HG02870 (cell line): ENCODE measurements at regions not wholly inside any gene's neighbourhood (a gene's known extent, or its start where the extent isn't known, plus 50 kb on each side); places are given as distances from the start of the nearest gene placed in this dataset.

Source experiments
- ATAC-seq: cut with Tn5 transposase; IDR thresholded peaks from one replicate; pipeline ENCODE4 v1.9.1; 2021; ENCODE audit warnings: mild to moderate bottlenecking, moderate library complexity; ENCODE audit not compliant: unreplicated experiment

DNA sequence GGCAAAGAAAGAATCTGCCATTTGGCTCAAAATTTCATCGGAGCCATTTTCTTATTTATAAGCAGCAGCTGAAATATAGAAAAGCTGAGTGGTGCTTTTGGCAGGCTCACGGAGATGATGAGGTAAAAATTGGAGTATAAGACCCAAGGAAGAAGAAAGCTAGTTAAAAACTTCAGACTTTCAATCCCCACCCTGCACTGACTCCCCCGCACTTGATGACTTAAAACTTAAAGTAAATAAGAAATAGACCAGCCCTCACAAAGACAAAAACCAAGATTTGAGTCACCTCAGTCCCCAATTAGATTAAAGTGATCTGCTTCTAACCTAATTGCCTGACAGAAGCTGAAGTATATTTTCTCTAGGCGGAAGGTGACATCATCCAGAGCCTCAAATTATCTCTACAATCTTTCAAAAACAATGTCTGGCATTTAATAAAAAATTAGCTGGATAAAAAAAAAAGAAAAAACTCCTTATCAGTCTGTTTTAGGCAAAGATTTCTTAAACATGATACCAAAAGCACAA is 124.0 kb upstream of the PJA2 start:
- no peak for ATAC-seq

DNA sequence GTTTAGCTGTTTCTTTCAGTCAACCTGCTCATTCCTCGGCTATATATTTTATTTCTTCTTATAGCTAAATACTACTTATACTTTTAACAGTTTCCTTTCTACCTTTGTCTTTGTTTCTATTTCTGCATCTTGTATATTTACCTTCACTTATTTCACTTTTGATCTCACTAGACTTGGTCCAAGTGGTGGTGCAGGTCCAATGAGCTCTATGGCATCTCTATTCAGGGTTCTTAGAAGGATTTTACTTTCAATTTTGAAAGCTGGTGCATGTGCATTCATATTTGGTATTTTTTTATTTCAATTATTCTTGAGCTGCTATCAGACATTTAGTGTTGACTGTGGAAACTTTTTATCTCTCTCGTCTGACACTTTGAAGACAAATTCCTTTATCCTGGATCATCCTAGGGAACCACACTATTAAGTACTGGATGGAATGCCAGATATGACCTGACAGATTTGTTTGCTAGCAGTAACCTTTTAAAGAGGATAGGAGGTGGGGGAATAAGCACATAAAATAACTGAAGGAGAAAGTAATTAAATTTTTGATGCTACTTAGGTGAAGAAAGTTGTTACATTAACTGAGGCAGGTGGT is 123.1 kb upstream of the PJA2 start:
- no peak for ATAC-seq

GRCh38 chr5:109531262-109531661 is 121.5 kb upstream of the PJA2 start:
- ATAC-seq: no peak

DNA sequence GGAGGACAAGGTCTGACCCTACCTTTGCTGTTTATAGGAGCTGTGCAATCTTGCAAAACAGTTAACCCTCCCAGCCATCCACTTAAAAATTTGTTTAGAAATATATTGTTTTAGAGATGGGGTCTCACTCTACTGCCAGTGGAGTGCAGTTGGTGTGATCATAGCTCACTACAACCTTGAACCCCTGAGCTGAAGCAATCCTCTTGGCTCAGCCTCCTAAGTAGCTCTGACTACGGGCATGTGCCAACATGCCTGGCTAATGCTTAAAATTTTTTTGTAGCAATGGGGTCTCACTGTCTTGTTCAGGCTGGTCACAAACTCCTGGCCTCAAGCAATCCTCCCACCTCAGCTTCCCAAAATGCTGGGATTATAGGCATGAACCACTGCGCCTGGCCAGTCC is 120.2 kb upstream of the PJA2 start:
- ATAC-seq: no peak

DNA sequence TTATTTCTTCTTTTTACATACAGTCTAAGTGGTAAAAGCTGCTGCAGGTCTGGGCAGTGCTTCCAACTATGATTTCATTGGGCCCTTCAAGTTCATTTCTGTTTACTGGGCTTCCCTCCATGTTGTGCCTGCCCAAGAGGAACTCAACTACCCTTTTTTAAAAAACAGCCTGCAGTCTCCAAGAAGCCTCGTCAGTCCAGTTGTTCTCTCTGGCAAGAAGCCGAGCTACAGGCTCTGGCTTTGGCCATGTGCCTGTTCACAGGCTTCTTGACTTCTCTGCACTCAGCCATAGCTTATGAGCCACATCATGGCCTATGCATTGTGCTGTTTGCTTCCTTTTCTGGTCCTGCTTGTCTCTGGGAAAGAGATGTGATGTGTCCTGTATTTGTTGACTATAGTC is 119.7 kb upstream of the PJA2 start:
- ATAC-seq: no peak

DNA sequence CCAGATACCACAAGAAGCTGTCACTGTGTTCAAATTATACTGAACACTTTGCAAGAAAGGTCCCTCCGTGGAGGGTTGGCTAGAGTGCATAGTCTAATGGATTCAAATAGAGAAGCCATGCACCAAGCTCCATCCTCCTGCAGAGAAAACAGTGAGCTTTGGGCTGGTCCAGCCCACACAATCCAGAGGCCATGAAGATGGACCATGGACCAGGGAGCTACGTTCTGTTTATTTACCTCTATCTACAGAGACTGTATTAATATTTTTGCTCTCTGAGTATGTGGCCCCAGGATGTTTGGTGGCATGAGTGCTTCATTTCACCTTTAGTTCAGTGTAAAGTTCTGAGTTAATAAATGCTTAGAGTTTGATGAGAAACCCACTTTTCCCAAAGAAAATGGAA is 114.8 kb upstream of the PJA2 start:
- no peak for ATAC-seq

GRCh38 chr5:109524026-109524425 is 114.3 kb upstream of the PJA2 start:
- no peak for ATAC-seq

DNA sequence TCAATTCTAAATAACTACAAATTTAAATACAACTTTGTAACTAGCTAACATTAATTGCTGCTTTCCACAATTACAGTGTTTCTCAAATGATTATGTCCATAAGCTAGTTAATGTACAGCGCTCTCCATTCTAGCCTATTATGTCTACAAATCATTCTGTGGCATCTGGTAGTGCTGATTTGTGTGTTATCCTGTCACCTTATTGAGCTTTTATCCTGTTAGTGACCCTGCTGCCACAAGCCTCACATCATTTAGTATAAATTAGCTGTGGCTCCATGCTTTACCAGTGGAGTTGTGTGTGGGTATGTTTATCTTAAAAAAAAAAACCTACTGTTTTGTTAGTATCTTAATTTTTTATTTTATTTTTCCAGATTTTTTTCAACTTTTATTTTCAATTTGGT is 112.6 kb upstream of the PJA2 start:
- no peak for ATAC-seq

- ATAC-seq: no peak
Measured at GRCh38 chr5:109519416-109519815, 109.6 kb upstream of the PJA2 start.

- no peak for ATAC-seq
Measured at GRCh38 chr5:109516390-109516789, 106.6 kb upstream of the PJA2 start.

DNA sequence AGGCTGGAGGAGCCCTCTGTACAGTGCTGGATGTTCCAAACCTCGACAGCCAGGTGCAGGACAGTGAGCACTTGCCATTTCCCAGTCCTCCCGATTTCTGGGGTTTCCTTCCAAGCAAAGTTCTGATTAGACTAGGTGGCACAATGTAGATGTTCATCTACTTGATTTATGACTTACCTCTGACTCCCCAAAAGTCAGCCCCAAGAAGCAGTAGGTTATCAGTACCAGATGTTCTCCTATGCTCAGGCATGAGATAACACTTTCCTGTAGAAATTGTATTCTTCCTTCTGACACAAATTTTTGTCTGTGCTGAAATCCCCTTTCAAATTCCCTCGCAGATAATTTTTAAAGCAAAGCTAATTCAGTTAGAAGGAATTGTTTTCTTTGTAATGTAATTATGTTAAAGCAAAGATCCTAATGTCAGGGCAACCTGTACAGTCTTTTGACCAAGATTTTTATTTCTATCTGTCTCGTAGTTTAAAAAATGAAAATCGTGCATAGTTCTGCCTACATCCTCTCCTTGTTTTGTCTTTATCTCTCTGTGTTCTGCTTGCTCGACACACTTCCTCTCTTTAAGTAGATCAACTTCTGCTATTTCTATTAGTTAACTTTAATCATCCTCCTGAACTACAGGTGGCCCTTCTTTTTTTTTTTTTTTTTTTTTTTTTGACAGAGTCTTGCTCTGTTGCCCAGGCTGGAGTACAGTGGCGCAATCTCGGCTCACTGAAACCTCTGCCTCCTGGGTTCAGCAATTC is 102.4 kb upstream of the PJA2 start:
- no peak for ATAC-seq

- no peak for ATAC-seq
Measured at GRCh38 chr5:109506556-109506955, 96.8 kb upstream of the PJA2 start.

- no peak for ATAC-seq
Measured at GRCh38 chr5:109496112-109496511, 86.3 kb upstream of the PJA2 start.

GRCh38 chr5:109487753-109488420 is 78.1 kb upstream of the PJA2 start:
- no peak for ATAC-seq

GRCh38 chr5:109486200-109486804 is 76.5 kb upstream of the PJA2 start:
- ATAC-seq: no peak

DNA sequence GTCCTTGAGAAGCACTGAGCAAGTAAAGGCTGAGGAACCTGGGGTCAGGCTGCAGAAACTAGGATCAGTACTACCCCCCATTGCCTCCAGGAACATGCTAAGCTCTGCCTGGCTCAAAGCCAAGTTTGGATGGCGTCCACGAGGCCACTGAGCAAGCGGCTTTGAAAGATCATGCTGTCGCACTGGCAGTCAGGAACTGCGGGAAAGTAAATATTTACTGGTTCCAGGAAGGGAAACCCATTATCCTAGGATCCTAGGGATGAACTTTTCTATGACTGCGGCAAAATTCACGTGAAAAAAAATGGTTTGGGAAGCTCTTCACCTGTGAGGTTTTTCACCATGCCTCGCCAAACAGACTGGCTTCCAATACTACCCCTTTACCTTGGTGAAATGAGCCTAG is 75.3 kb upstream of the PJA2 start:
- ATAC-seq: no peak

DNA sequence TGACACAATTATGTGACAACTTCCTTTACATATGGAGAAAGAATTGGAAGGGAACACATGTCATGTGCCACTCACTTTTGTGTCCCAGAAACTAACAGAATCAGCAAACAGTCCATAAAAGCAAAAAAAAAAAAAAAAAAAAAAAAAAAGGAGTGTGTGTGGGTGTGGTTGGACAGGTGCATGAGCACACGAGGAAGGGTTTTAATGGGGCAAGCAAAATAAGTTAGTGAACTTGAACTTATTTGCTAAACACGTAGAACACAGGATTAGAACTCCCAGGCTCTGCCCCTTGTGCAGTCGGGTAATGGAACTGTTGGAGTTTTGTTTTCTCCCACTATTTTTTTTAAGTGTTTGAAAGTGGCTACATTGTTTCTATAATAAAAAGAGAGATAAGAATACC is 74.8 kb upstream of the PJA2 start:
- ATAC-seq: no peak

- no peak for ATAC-seq
Measured at GRCh38 chr5:109483395-109483971, 73.7 kb upstream of the PJA2 start.

DNA sequence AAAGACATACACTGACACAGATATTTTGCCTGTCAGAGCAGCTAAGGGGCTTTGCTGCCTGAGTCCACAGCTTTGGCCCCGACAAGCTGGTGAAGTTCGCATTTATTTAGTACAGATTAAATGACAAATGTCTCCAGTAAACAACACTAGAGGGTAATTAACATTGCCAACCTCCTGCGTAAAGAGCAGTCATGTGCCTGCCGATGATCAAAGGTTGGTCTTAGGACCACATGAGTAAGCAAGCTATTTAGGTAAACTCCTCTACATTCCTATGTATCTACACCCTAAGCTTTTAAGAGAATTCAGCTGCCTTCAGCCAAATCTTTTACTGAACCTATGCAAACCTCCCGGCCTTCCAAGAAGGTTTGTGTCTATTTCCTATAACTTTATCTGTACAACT is 73.0 kb upstream of the PJA2 start:
- ATAC-seq: no peak

DNA sequence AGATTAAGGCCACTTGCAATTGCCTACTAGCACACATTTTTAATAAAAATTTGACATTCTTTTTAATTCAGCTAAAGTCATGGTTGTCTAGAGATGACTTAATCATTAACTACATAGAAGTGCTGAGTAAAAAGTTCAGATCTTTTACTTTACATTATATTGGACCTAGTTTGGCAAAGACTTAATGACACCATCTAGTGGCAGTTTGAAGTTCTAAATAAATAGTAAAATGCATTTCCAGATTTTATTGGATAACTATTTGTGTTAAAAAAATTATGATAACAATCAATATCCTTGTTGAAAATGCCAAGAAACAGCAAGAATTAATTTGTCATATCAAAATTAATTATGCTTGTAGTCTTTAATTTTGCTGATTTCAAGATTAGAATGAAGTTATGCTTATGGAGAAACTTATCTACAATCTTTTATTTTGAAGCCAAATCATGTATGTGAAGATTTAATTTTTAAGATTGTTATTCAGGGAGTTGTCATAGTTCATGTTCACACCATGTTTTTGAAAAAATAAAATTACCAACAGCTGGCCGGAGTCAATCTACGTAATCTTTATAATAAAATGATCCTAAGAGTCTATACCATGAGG is 69.6 kb upstream of the PJA2 start:
- ATAC-seq: no peak

DNA sequence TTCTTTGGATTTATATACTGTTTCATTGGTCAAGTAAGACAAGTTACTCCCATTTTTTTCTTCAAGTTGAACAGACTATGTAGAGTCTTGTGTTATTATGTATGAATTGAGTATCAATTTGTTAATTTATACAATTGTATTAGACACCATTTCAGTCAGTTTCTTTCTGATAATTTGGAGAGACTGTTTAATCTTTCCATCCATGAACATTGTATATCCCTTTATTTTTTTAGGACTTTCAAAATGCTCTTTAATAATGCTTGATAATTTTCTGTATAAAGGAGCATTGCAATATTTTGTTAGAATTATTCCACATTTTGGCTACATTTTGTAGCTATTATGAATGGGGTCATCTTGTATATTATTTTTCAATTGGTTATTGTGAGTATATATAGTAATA is 69.1 kb upstream of the PJA2 start:
- no peak for ATAC-seq
